ENCODE measurements at regions not wholly inside any gene's neighbourhood (a gene's known extent, or its start where the extent isn't known, plus 50 kb on each side); places are given as distances from the start of the nearest gene placed in this dataset.
A peak's percentile ranks its signal among the peaks of the same experiment; 100 is the strongest.

DNA sequence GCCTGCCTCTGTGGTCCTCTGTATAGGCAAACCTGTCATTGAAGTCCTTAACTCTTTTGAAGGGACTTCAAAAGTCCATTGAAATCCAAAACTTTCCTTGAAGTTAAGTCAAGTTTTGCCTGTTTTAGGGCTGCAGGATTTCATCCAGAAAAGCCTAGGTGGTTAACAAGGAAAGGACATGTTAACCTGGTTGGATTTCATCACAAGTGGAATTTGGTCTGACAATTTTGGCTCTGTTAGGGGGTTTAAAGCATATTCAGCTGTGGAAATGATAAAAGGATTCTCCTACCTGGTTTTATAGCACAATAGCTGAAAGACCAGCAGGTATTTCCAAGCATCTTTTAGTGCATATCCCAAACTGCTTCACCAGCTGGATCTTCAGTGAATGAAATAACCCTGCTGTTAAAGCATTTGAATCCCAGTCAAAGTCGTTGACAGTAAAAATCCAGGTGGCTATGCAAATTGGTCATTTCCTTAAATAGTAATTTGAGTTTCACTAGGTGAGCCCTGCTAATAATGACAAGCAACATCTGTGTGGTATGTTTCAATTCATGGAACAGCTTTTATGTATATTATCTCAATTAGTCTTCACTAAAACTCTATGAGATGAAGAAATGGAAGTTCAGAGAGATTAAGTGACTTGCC is 400.5 kb downstream of the ETNK1 start (continued):
- TF ChIP-seq ZNF48 (tag by site-specific recombination; IDR thresholded peaks at IDR 0.05), result no peak

DNA sequence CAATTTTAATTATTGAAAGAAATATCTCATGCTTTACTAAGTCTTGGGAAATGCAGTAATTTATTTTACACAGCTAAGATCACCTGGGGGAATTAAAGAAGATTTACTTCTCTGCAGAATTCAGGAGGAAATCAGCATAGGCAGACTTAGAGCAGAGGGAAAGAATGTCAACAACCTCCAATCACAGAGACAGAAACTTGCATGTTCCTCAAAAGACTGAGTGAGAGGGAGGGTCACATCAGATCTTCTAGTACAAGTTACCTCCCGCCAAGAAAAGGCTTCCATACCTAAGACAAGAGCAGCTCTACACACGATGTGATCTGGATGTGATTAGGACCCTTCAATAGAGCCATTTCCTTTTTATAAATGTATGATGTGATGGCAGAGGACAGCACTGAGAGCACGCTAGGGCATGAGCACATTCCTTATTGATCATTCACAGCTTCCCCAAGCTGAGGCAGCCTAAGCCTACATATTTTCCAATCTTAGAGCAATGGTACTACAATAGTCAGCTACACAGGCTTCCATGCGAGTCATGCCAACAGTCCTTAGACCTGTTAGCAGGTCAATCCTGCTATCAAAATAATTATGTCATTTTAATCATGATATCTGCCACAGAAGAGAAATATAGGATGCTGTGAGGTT is 403.3 kb downstream of the ETNK1 start:
- POLR2A ChIA-PET, result no interaction called here
- CTCF ChIA-PET, result no interaction called here
- TF ChIP-seq HOXA7 (CRISPR knock-in tag; IDR thresholded peaks at IDR 0.05; ENCODE audit: borderline replicate concordance) (no peak), KLF16 (tag by site-specific recombination; IDR thresholded peaks at IDR 0.05) (no peak), ZNF37A (tag by site-specific recombination; IDR thresholded peaks at IDR 0.05) (no peak), ZNF701 (tag by site-specific recombination; IDR thresholded peaks at IDR 0.05) (no peak), ZNF214 (tag by site-specific recombination; IDR thresholded peaks at IDR 0.05; ENCODE audit: borderline replicate concordance) (no peak), ZNF658 (tag by site-specific recombination; IDR thresholded peaks at IDR 0.05) (no peak), SP7 (tag by site-specific recombination; IDR thresholded peaks at IDR 0.05) (no peak), ZNF23 (tag by site-specific recombination; IDR thresholded peaks at IDR 0.05; ENCODE audit: borderline replicate concordance) (no peak), OSR2 (tag by site-specific recombination; IDR thresholded peaks at IDR 0.05) (no peak), ZNF549 (tag by site-specific recombination; IDR thresholded peaks at IDR 0.05) (no peak), ZNF239 (tag by site-specific recombination; IDR thresholded peaks at IDR 0.05) (no peak), ZNF707 (tag by site-specific recombination; IDR thresholded peaks at IDR 0.05) (no peak), ZNF768 (tag by site-specific recombination; IDR thresholded peaks at IDR 0.05) (no peak)
- TF ChIP-seq, protein P1, sequence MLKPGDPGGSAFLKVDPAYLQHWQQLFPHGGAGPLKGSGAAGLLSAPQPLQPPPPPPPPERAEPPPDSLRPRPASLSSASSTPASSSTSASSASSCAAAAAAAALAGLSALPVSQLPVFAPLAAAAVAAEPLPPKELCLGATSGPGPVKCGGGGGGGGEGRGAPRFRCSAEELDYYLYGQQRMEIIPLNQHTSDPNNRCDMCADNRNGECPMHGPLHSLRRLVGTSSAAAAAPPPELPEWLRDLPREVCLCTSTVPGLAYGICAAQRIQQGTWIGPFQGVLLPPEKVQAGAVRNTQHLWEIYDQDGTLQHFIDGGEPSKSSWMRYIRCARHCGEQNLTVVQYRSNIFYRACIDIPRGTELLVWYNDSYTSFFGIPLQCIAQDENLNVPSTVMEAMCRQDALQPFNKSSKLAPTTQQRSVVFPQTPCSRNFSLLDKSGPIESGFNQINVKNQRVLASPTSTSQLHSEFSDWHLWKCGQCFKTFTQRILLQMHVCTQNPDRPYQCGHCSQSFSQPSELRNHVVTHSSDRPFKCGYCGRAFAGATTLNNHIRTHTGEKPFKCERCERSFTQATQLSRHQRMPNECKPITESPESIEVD (tag by site-specific recombination; IDR thresholded peaks at IDR 0.05), result no peak
- TF ChIP-seq, protein P2, sequence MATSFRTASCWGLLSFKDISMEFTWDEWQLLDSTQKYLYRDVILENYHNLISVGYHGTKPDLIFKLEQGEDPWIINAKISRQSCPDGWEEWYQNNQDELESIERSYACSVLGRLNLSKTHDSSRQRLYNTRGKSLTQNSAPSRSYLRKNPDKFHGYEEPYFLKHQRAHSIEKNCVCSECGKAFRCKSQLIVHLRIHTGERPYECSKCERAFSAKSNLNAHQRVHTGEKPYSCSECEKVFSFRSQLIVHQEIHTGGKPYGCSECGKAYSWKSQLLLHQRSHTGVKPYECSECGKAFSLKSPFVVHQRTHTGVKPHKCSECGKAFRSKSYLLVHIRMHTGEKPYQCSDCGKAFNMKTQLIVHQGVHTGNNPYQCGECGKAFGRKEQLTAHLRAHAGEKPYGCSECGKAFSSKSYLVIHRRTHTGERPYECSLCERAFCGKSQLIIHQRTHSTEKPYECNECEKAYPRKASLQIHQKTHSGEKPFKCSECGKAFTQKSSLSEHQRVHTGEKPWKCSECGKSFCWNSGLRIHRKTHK (tag by site-specific recombination; IDR thresholded peaks at IDR 0.05), result no peak
- H3K4me3 ChIP-seq (ENCODE audit: low read depth, low read length), result no peak overlapping the region
- no peaks in the 10 kb centered on the region for H3K9me3 ChIP-seq (ENCODE audit: control insufficient read depth, insufficient read depth, low read depth, low read length)
- no peak overlapping the region for H3K27ac ChIP-seq (ENCODE audit: extremely low read depth, low read depth, low read length)
- H3K36me3 ChIP-seq (ENCODE audit: control insufficient read depth in 2 of 2, insufficient read depth in 1 of 2, low read length in 2 of 2), result no peaks in the 10 kb centered on the region
- H3K4me1 ChIP-seq (ENCODE audit: control insufficient read depth, insufficient read depth, low read length), result no peaks in the 10 kb centered on the region

DNA sequence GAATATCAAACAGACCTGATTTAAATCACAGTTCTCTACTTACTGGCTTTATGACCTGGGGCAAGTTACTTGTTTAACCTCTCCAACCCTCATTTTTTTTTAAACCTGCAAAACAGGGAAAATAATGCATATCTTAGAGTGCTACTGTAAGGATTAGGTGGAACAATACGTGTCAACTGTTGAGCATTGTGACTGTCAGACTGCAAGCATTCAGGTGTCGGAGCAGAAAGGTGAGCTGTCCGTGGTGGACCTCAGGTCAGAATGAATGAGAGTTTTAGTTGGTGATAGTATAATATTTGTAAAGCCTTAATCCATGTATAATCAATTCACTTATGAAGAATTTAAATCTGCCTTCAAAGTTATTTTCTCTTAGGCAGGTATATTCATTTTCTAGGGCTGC is 404.2 kb downstream of the ETNK1 start:
- ChIA-PET POLR2A (no interaction called here), CTCF (no interaction called here)
- no peak for TF ChIP-seq ZNF214 (tag by site-specific recombination; IDR thresholded peaks at IDR 0.05; ENCODE audit: borderline replicate concordance)
- TF ChIP-seq ZNF155 (tag by site-specific recombination; IDR thresholded peaks at IDR 0.05), result no peak
- TF ChIP-seq, protein P3, sequence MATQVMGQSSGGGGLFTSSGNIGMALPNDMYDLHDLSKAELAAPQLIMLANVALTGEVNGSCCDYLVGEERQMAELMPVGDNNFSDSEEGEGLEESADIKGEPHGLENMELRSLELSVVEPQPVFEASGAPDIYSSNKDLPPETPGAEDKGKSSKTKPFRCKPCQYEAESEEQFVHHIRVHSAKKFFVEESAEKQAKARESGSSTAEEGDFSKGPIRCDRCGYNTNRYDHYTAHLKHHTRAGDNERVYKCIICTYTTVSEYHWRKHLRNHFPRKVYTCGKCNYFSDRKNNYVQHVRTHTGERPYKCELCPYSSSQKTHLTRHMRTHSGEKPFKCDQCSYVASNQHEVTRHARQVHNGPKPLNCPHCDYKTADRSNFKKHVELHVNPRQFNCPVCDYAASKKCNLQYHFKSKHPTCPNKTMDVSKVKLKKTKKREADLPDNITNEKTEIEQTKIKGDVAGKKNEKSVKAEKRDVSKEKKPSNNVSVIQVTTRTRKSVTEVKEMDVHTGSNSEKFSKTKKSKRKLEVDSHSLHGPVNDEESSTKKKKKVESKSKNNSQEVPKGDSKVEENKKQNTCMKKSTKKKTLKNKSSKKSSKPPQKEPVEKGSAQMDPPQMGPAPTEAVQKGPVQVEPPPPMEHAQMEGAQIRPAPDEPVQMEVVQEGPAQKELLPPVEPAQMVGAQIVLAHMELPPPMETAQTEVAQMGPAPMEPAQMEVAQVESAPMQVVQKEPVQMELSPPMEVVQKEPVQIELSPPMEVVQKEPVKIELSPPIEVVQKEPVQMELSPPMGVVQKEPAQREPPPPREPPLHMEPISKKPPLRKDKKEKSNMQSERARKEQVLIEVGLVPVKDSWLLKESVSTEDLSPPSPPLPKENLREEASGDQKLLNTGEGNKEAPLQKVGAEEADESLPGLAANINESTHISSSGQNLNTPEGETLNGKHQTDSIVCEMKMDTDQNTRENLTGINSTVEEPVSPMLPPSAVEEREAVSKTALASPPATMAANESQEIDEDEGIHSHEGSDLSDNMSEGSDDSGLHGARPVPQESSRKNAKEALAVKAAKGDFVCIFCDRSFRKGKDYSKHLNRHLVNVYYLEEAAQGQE (tag by site-specific recombination; IDR thresholded peaks at IDR 0.05), result 0 out of 2 replicates have a peak, but pooled peaks have one; percentile 21
- no peak for TF ChIP-seq ZNF223 (tag by site-specific recombination; IDR thresholded peaks at IDR 0.05)
- no peak overlapping the region for H3K27ac ChIP-seq (ENCODE audit: extremely low read depth, low read depth, low read length)
- no peaks in the 10 kb centered on the region for H3K9me3 ChIP-seq (ENCODE audit: control insufficient read depth, insufficient read depth, low read depth, low read length)
- no peaks in the 10 kb centered on the region for H3K36me3 ChIP-seq (ENCODE audit: control insufficient read depth in 2 of 2, insufficient read depth in 1 of 2, low read length in 2 of 2)
- H3K4me3 ChIP-seq (ENCODE audit: low read depth, low read length), result no peak overlapping the region
- no peaks in the 10 kb centered on the region for H3K4me1 ChIP-seq (ENCODE audit: control insufficient read depth, insufficient read depth, low read length)
